ENCODE measurements at regions not wholly inside any gene's neighbourhood (a gene's known extent, or its start where the extent isn't known, plus 50 kb on each side); places are given as distances from the start of the nearest gene placed in this dataset.
"Not testable (repeated sequence)": the region's sequence is repeated elsewhere in the genome, so short reads cannot be mapped to it uniquely, and the experiment has no call there.

GRCh38 chr6:155629652-155630051, 174.0 kb upstream of the NOX3 start:
- no peak overlapping the region for H3K4me3 ChIP-seq (replicated peaks; ENCODE audit: low read depth, low read length)
- no peak for DNase-seq (ENCODE audit: extremely low read depth, low read depth)
- TF ChIP-seq, protein P1, sequence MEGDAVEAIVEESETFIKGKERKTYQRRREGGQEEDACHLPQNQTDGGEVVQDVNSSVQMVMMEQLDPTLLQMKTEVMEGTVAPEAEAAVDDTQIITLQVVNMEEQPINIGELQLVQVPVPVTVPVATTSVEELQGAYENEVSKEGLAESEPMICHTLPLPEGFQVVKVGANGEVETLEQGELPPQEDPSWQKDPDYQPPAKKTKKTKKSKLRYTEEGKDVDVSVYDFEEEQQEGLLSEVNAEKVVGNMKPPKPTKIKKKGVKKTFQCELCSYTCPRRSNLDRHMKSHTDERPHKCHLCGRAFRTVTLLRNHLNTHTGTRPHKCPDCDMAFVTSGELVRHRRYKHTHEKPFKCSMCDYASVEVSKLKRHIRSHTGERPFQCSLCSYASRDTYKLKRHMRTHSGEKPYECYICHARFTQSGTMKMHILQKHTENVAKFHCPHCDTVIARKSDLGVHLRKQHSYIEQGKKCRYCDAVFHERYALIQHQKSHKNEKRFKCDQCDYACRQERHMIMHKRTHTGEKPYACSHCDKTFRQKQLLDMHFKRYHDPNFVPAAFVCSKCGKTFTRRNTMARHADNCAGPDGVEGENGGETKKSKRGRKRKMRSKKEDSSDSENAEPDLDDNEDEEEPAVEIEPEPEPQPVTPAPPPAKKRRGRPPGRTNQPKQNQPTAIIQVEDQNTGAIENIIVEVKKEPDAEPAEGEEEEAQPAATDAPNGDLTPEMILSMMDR (IDR thresholded peaks at IDR 0.05; ENCODE audit: low read depth, low read length, missing control alignments) = no peak

GRCh38 chr6:155628306-155628705, 172.7 kb upstream of the NOX3 start:
- no peak for DNase-seq (ENCODE audit: extremely low read depth, low read depth)
- no peak overlapping the region for H3K4me3 ChIP-seq (replicated peaks; ENCODE audit: low read depth, low read length)
- TF ChIP-seq, protein P1 (IDR thresholded peaks at IDR 0.05; ENCODE audit: low read depth, low read length, missing control alignments) = no peak

GRCh38 chr6:155627722-155628212, 172.1 kb upstream of the NOX3 start:
- DNase-seq (ENCODE audit: extremely low read depth, low read depth) = not testable (repeated sequence)

DNA sequence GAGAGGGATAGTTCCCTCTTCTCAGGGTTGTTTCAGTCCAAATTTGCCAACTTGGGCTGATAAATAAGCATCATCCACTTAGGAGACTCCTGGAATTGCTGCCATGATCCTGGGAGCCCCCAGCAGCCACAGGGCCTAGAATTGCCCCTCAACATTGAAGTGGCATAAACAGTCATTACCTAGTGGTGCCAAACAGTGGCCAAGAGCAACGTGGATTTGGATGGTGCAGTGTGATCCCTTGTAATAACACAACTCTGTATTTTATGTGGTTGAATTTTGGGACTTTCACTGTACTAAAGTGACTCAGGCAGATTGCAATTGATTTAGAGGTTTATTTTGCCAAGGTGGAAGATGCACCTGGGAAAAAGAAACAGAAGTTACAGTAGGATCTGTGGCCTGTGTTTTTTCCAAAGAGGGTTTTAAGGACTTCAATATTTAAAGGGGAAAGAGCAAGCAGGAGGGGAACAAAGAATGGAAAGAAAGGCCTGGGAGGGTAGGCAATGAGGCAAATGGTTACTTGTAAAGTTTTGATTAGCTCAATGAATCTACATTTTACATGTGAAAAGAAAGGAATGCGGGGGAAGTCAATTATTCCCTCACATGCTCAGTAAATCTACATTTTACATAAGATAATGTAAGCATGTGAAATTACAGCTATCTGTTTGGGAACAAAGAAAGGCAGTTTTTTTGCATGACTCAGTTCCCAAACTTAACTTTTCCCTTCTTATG, 168.0 kb upstream of the NOX3 start:
- TF ChIP-seq, protein P1 (IDR thresholded peaks at IDR 0.05; ENCODE audit: low read depth, low read length, missing control alignments) = no peak
- DNase-seq (ENCODE audit: extremely low read depth, low read depth) = no peak
- no peak overlapping the region for H3K4me3 ChIP-seq (replicated peaks; ENCODE audit: low read depth, low read length)

More at GRCh38 chr6:155627722-155628212, 172.1 kb upstream of the NOX3 start:
- H3K4me3 ChIP-seq (replicated peaks; ENCODE audit: low read depth, low read length) = not testable (repeated sequence)

DNA sequence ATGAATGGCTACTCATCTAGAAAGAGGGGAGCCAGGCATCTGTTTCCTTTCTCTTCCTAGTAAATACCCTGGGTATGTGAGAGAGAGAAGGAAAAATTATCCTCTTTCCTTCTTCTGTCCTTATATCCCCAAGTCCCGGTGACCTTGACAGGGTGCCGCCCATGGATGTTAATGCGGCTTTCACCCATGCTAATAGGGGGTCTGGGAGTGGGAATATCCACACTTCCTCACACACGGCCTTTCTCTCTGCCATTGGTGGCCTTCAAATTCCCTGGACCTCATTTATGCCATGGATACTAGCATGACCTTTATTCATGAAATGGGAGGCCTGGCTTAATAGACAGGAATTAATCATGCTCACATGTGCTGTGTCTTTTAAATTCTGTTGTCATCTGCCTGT, 159.0 kb upstream of the NOX3 start:
- H3K4me3 ChIP-seq (replicated peaks; ENCODE audit: low read depth, low read length) = no peak overlapping the region
- no peak for DNase-seq (ENCODE audit: extremely low read depth, low read depth)
- TF ChIP-seq, protein P1 (IDR thresholded peaks at IDR 0.05; ENCODE audit: low read depth, low read length, missing control alignments) = no peak

- H3K4me3 ChIP-seq (replicated peaks; ENCODE audit: low read depth, low read length) = no peak overlapping the region
- DNase-seq (ENCODE audit: extremely low read depth, low read depth) = no peak
- TF ChIP-seq, protein P1 (IDR thresholded peaks at IDR 0.05; ENCODE audit: low read depth, low read length, missing control alignments) = no peak
These were observed 156.1 kb upstream of the NOX3 start for GRCh38 chr6:155611742-155612141.

- TF ChIP-seq, protein P1 (IDR thresholded peaks at IDR 0.05; ENCODE audit: low read depth, low read length, missing control alignments) = no peak
- no peak overlapping the region for H3K4me3 ChIP-seq (replicated peaks; ENCODE audit: low read depth, low read length)
- DNase-seq (ENCODE audit: extremely low read depth, low read depth) = no peak
These were observed 149.4 kb upstream of the NOX3 start for GRCh38 chr6:155604991-155605390.
